IMR-90 (cell line): ENCODE measurements at regions not wholly inside any gene's neighbourhood (a gene's known extent, or its start where the extent isn't known, plus 50 kb on each side); places are given as distances from the start of the nearest gene placed in this dataset.
"Not testable (repeated sequence)": the region's sequence is repeated elsewhere in the genome, so short reads cannot be mapped to it uniquely, and the experiment has no call there.

Experiments used
- ATAC-seq: fragments of 200-7000 bp; cut with Tn5 transposase; 2 replicates; pipeline ENCODE4 v1.9.1; 2020; ENCODE audit warnings: low read depth, mild to moderate bottlenecking, moderate library complexity
- BruUV-seq: library from RNA; stranded (reverse); fragments of 400-500 nt; replicated peaks from 2 replicates; lab custom pipeline; 2021; lab: Mats Ljungman, UMichigan
- CTCF ChIA-PET: fragments of 300-600 bp; formaldehyde crosslinking; extraction: SDS; loops from one replicate; lab custom pipeline; 2021; ENCODE audit warnings: antibody characterized with exemption; lab: Yijun Ruan, JAX
- POLR2A ChIA-PET: fragments of 300-600 bp; sonication (Branson Sonifier 250); formaldehyde crosslinking; loops from one replicate; lab custom pipeline; 2022; ENCODE audit warnings: antibody characterized with exemption; ENCODE audit not compliant: unreplicated experiment; lab: Charles Lee
- DNase-seq: peaks from one replicate; pipeline ENCODE4 v3.0.0; 2013
- H2AFZ ChIP-seq: replicated peaks from 2 replicates; pipeline ENCODE3; 2013; ENCODE audit warnings: low read length, mild to moderate bottlenecking; ENCODE audit not compliant: poor library complexity
- H2AK5ac ChIP-seq: 2 replicates; pipeline ENCODE4 v1.6.1; 2013; ENCODE audit warnings: low read depth, low read length, inconsistent platforms
- H2AK9ac ChIP-seq: replicated peaks from 2 replicates; pipeline ENCODE3; 2013; ENCODE audit warnings: mild to moderate bottlenecking, low read depth, low read length, moderate library complexity; ENCODE audit not compliant: poor library complexity
- H2BK120ac ChIP-seq: 2 replicates; pipeline ENCODE4 v1.6.1; 2013; ENCODE audit warnings: low read depth, low read length, inconsistent platforms
- H2BK15ac ChIP-seq: 3 replicates; pipeline ENCODE4 v1.6.1; 2013; ENCODE audit warnings: low read depth, low read length, inconsistent platforms
- H2BK20ac ChIP-seq: 2 replicates; pipeline ENCODE4 v1.6.1; 2013; ENCODE audit warnings: low read depth, mild to moderate bottlenecking, inconsistent platforms, low read length, moderate library complexity
- H2BK5ac ChIP-seq: 2 replicates; pipeline ENCODE4 v1.6.1; 2013; ENCODE audit warnings: mild to moderate bottlenecking, low read depth, low read length, inconsistent platforms; ENCODE audit not compliant: poor library complexity, severe bottlenecking
- H3K14ac ChIP-seq: replicated peaks from 2 replicates; pipeline ENCODE4 v1.6.1; 2013; ENCODE audit warnings: low read depth, low read length, inconsistent platforms
- H3K18ac ChIP-seq: 2 replicates; pipeline ENCODE4 v1.6.1; 2013; ENCODE audit warnings: low read depth, low read length, control low read depth
- H3K23ac ChIP-seq: 2 replicates; pipeline ENCODE4 v1.6.1; 2013; ENCODE audit warnings: low read depth, low read length, inconsistent platforms
- H3K27ac ChIP-seq: 2 replicates; pipeline ENCODE4 v1.5.1; 2013; ENCODE audit warnings: mild to moderate bottlenecking, control low read depth, low read length; ENCODE audit not compliant: insufficient read depth
- H3K27me3 ChIP-seq: 2 replicates; pipeline ENCODE4 v1.6.1; 2013; ENCODE audit warnings: low read length; ENCODE audit not compliant: control insufficient read depth, insufficient read depth
- H3K36me3 ChIP-seq: 2 replicates; pipeline ENCODE4 v1.6.1; 2013; ENCODE audit warnings: low read length, mixed read lengths; ENCODE audit not compliant: control insufficient read depth, insufficient read depth
- H3K4ac ChIP-seq: 2 replicates; pipeline ENCODE4 v1.6.1; 2013; ENCODE audit warnings: low read depth, low read length, inconsistent platforms
- H3K4me1 ChIP-seq: 2 replicates; pipeline ENCODE4 v1.6.1; 2013; ENCODE audit warnings: low read length, mixed read lengths; ENCODE audit not compliant: control insufficient read depth, insufficient read depth
- H3K4me2 ChIP-seq: 2 replicates; pipeline ENCODE4 v1.6.1; 2013; ENCODE audit warnings: low read depth, mild to moderate bottlenecking, control low read depth, low read length, moderate library complexity
- H3K4me3 ChIP-seq: 2 replicates; pipeline ENCODE4 v1.5.1; 2013; ENCODE audit warnings: low read depth, mild to moderate bottlenecking, control low read depth, low read length, moderate library complexity; ENCODE audit not compliant: insufficient read depth
- H3K56ac ChIP-seq: 2 replicates; pipeline ENCODE4 v1.6.1; 2013; ENCODE audit warnings: low read length, inconsistent platforms; ENCODE audit not compliant: insufficient read depth; ENCODE audit errors: extremely low read depth
- H3K79me1 ChIP-seq, 2 experiments: 2 replicates each; pipeline ENCODE4 v1.6.1; 2013; ENCODE audit warnings: low read length in 2 of 2, inconsistent platforms in 1 of 2, low read depth in 1 of 2
- H3K9ac ChIP-seq: 2 replicates; pipeline ENCODE4 v1.6.1; 2013; ENCODE audit warnings: low read depth, low read length, control low read depth
- H3K9me1 ChIP-seq: 2 replicates; pipeline ENCODE4 v1.6.1; 2013; ENCODE audit warnings: low read length, inconsistent platforms; ENCODE audit not compliant: insufficient read depth
- H3K9me3 ChIP-seq: 2 replicates; pipeline ENCODE4 v1.6.1; 2013; ENCODE audit warnings: low read length; ENCODE audit not compliant: control insufficient read depth, insufficient read depth
- H4K20me1 ChIP-seq: 2 replicates; pipeline ENCODE4 v1.6.1; 2013; ENCODE audit warnings: low read length, inconsistent platforms; ENCODE audit not compliant: insufficient read depth
- H4K5ac ChIP-seq: 2 replicates; pipeline ENCODE4 v1.6.1; 2013; ENCODE audit warnings: mild to moderate bottlenecking, low read depth, low read length, control low read depth
- H4K8ac ChIP-seq, 2 experiments: 2 replicates each; pipeline ENCODE4 v1.6.1; 2013; ENCODE audit warnings: low read depth in 2 of 2, low read length in 2 of 2, control low read depth in 1 of 2, inconsistent platforms in 1 of 2
- H4K91ac ChIP-seq: 2 replicates; pipeline ENCODE4 v1.6.1; 2013; ENCODE audit warnings: low read depth, low read length, inconsistent platforms; ENCODE audit not compliant: insufficient read depth
- CEBPB ChIP-seq: IDR thresholded peaks from 2 replicates; pipeline ENCODE4 v1.6.1; 2012; ENCODE audit warnings: low read depth, low read length, improper control_type of control experiment
- FOS ChIP-seq: fragments of 150-350 bp; IDR thresholded peaks from 2 replicates; pipeline ENCODE4 v1.6.1; 2016; ENCODE audit warnings: low read depth, low read length
- MXI1 ChIP-seq: IDR thresholded peaks from 2 replicates; pipeline ENCODE4 v1.6.1; 2012; ENCODE audit warnings: low read depth, mild to moderate bottlenecking, low read length, moderate library complexity, borderline replicate concordance
- RAD21 ChIP-seq: IDR thresholded peaks from 2 replicates; pipeline ENCODE4 v1.6.1; 2012; ENCODE audit warnings: low read length, improper control_type of control experiment
- WGBS, 2 experiments: methylation state at CpG; one replicate each; pipeline versions ENCODE4 v1.1.5 to v1.1.7; 2013; ENCODE audit warnings: missing lambda C conversion rate in 2 of 2; ENCODE audit not compliant: insufficient read length in 1 of 2; ENCODE audit errors: extremely low coverage in 2 of 2; 5-methylcytosine and 5-hydroxymethylcytosine counted together
- dilution Hi-C: fragments of 300-500 bp; cut with HindIII; formaldehyde crosslinking; loops from one replicate; pipeline ENCODE4 v1.14.3; 2018; ENCODE audit warnings: low sequenced_read_pairs; ENCODE audit not compliant: unreplicated experiment
- in situ Hi-C: fragments of 300-500 bp; cut with MboI; formaldehyde crosslinking; loops from 3 replicates; pipeline ENCODE4 v1.14.3; 2019; ENCODE audit warnings: low sequenced_read_pairs, inconsistent platforms, mixed read lengths
- intact Hi-C: fragments of 100-400 bp; cut with micrococcal nuclease; formaldehyde crosslinking; loops from 2 replicates; pipeline ENCODE4 v1.10.0; 2022

DNA sequence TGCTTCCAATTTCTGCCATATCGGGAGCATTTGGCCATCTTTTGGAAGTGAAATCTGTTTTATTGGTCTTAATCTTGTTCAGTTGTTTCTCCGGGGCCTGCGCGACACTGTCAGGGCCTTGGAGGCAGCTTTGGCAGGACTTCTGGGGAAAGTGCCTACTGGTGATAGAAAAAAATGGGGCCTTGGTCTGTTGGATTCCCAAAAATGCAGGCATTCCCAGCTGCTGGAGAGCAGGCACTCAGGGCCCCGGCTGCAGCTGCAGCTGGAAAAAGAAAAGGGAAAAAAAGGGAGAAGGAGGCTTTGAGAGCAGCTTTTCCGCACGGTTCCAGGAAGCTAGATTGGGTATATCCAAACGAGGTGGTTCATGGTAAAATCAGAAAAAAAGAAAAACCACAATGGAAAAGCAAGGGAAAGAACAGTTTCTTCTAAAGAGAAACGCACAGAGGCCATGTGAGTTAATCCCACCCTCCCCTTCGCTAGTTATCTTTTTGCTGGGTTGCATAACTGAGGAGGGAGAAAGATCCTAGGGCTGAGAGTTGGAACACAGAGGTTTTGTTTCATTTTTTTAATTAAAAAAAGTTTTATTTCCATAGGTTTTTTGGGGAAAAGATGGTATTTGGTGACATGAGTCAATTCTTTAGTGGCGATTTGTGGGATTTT is 134.7 kb upstream of the RFLNA start:
- Histone ChIP-seq H2BK5ac (no peak overlapping the region), H3K4ac (no peak overlapping the region), H3K18ac (no peak overlapping the region), H3K23ac (no peak overlapping the region), H4K20me1 (no peaks in the 10 kb centered on the region; the same call in 1 of the 2 replicates), H3K36me3 (no peaks in the 10 kb centered on the region), H2BK120ac (no peak overlapping the region), H3K79me1 (no peaks in the 10 kb centered on the region), H2AK9ac (no peak overlapping the region), H3K4me2 (no peak overlapping the region), H2AK5ac (no peak overlapping the region), H2BK20ac (no peak overlapping the region), H3K9me1 (no peaks in the 10 kb centered on the region), H4K91ac (no peak overlapping the region), H2BK15ac (no peak overlapping the region), H4K8ac (no peak overlapping the region), H3K9ac (no peak overlapping the region), H3K14ac (no peak overlapping the region), H3K4me3 (no peak overlapping the region), H3K27me3 (peaks cover 32% of the 10 kb centered on the region), H3K4me1 (no peaks in the 10 kb centered on the region), H3K27ac (no peak overlapping the region), H3K56ac (no peak overlapping the region), H2AFZ (no peak overlapping the region), H4K5ac (no peak overlapping the region), H3K9me3 (no peaks in the 10 kb centered on the region)
- 25% methylated on average over 7 of the region's 11 CpGs; no CpG with 5 or more reads in 1 of the 2 experiments for whole genome bisulfite sequencing, 2 experiments
- ChIA-PET POLR2A (no interaction called here), CTCF (no interaction called here)
- ATAC-seq (no peak), DNase-seq (no peak)
- no TSS peak for BruUV-seq
- dilution Hi-C loops, result no loop called here
- TF ChIP-seq RAD21 (no peak), MXI1 (no peak), CEBPB (no peak), FOS (no peak)
- in situ Hi-C loops, result no loop called here
- intact Hi-C loops, result no loop called here

DNA sequence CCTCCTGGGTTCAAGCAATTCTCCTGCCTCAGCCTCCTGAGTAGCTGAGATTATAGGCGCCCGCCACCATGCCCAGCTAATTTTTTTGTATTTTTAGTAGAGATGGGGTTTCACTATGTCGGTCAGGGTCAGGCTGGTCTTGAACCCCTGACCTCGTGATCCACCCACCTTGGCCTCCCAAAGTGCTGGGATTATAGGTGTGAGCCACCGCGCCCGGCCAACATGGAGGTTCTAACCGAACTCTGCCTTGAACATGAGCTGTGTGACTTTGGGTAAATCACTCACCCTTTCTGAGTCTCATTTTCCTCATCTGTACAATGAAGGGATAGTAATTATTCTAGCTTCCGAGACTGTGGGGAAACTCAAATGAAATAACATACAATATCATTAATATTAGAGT is 133.5 kb upstream of the RFLNA start:
- dilution Hi-C loops, H3K9me3 ChIP-seq, H3K4me1 ChIP-seq, H3K56ac ChIP-seq, H4K8ac ChIP-seq, H2AK5ac ChIP-seq, H4K20me1 ChIP-seq, H3K4ac ChIP-seq, H4K5ac ChIP-seq, CTCF ChIA-PET, H2AFZ ChIP-seq, H3K9me1 ChIP-seq, H2BK5ac ChIP-seq, H3K18ac ChIP-seq, POLR2A ChIA-PET, BruUV-seq, intact Hi-C loops, H3K79me1 ChIP-seq, H2BK20ac ChIP-seq, H3K14ac ChIP-seq, DNase-seq, H2BK120ac ChIP-seq, H3K4me3 ChIP-seq, in situ Hi-C loops, H2BK15ac ChIP-seq, H3K4me2 ChIP-seq, H4K91ac ChIP-seq, ATAC-seq, H3K23ac ChIP-seq, H3K27ac ChIP-seq, H3K9ac ChIP-seq, H3K36me3 ChIP-seq, H2AK9ac ChIP-seq: not testable (repeated sequence)
- no CpG with 5 or more reads among the region's 9 CpGs for WGBS, 2 experiments
- H3K27me3 ChIP-seq, result peaks cover 33% of the 10 kb centered on the region
